GM18507 (cell line): ENCODE measurements at regions not wholly inside any gene's neighbourhood (a gene's known extent, or its start where the extent isn't known, plus 50 kb on each side); places are given as distances from the start of the nearest gene placed in this dataset.

Experiments
- DNase-seq: peaks from one replicate; pipeline ENCODE4 v3.0.0; 2011; ENCODE audit warnings: low read depth; ENCODE audit not compliant: insufficient read length; ENCODE audit errors: extremely low spot score
- FAIRE-seq: peaks from 2 replicates; lab custom pipeline; 2011; peaks lifted over from hg19 to GRCh38; lab: Jason Lieb, UNC

- FAIRE-seq, result no peak
- DNase-seq, result no peak
Observed at GRCh38 chr16:79355600-79356358, 244.8 kb downstream of the MAF start.

GRCh38 chr16:79351927-79352326 lies 248.6 kb downstream of the MAF start:
- no peak for DNase-seq
- no peak for FAIRE-seq

- no peak for FAIRE-seq
- DNase-seq, result no peak
Observed at GRCh38 chr16:79349803-79350202, 250.7 kb downstream of the MAF start.

- DNase-seq, result no peak
Observed at GRCh38 chr16:79348521-79349306, 251.8 kb downstream of the MAF start.

GRCh38 chr16:79347277-79347676 lies 253.3 kb downstream of the MAF start:
- no peak for FAIRE-seq
- DNase-seq, result no peak

More at GRCh38 chr16:79348521-79349306, 251.8 kb downstream of the MAF start:
- no peak for FAIRE-seq

- FAIRE-seq, result no peak
Observed at GRCh38 chr16:79339863-79340262, 260.7 kb downstream of the MAF start.

GRCh38 chr16:79337906-79338305 lies 262.6 kb downstream of the MAF start:
- DNase-seq, result no peak
- FAIRE-seq, result no peak

More at GRCh38 chr16:79339863-79340262, 260.7 kb downstream of the MAF start:
- DNase-seq, result no peak

GRCh38 chr16:79336437-79337229 lies 263.9 kb downstream of the MAF start:
- DNase-seq (no peak), FAIRE-seq (no peak)

- DNase-seq (no peak), FAIRE-seq (no peak)
Observed at GRCh38 chr16:79334127-79334526, 266.4 kb downstream of the MAF start.

GRCh38 chr16:79331066-79331465 lies 269.5 kb downstream of the MAF start:
- no peak for FAIRE-seq
- DNase-seq, result no peak

- FAIRE-seq (no peak), DNase-seq (no peak)
Observed at GRCh38 chr16:79329967-79330366, 270.6 kb downstream of the MAF start.

- DNase-seq (no peak), FAIRE-seq (no peak)
Observed at GRCh38 chr16:79329166-79329521, 271.4 kb downstream of the MAF start.

- FAIRE-seq (no peak), DNase-seq (no peak)
Observed at GRCh38 chr16:79328402-79329165, 272.0 kb downstream of the MAF start.

GRCh38 chr16:79327836-79328235 lies 272.7 kb downstream of the MAF start:
- no peak for DNase-seq
- no peak for FAIRE-seq

GRCh38 chr16:79326549-79326948 lies 274.0 kb downstream of the MAF start:
- no peak for FAIRE-seq
- no peak for DNase-seq

GRCh38 chr16:79325226-79325945 lies 275.2 kb downstream of the MAF start:
- FAIRE-seq (no peak), DNase-seq (no peak)

- FAIRE-seq (no peak), DNase-seq (no peak)
Observed at GRCh38 chr16:79320956-79321355, 279.6 kb downstream of the MAF start.

- no peak for FAIRE-seq
- no peak for DNase-seq
Observed at GRCh38 chr16:79318143-79318899, 282.2 kb downstream of the MAF start.
